H1 (cell line): ENCODE measurements at regions not wholly inside any gene's neighbourhood (a gene's known extent, or its start where the extent isn't known, plus 50 kb on each side); places are given as distances from the start of the nearest gene placed in this dataset.

Experiments
- CBX5 ChIP-seq: fragments of 300-800, 300-1000 bp; sonication (generic); IDR thresholded peaks from 2 replicates; pipeline ENCODE4 v1.7.1; 2016; ENCODE audit warnings: antibody characterized with exemption, low read length, low read depth
- CEBPB ChIP-seq: IDR thresholded peaks from 2 replicates; pipeline ENCODE4 v1.6.1; 2012; ENCODE audit warnings: low read depth, low read length
- GTF2F1 ChIP-seq: IDR thresholded peaks from 2 replicates; pipeline ENCODE4 v1.6.1; 2012; ENCODE audit warnings: low read depth, low read length, improper control_type of control experiment, borderline replicate concordance
- SIRT6 ChIP-seq: IDR thresholded peaks from one replicate; pipeline ENCODE4 v1.7.1; 2012; ENCODE audit warnings: low read length, inconsistent platforms
- SP1 ChIP-seq: IDR thresholded peaks from 2 replicates; pipeline ENCODE4 v1.6.1; 2011; ENCODE audit warnings: low read depth, low read length
- ZNF274 ChIP-seq: IDR thresholded peaks from 2 replicates; pipeline ENCODE4 v1.7.0; 2012; ENCODE audit warnings: low read length, borderline replicate concordance; ENCODE audit errors: extremely low read depth

GRCh38 chr12:11482955-11483354, 87.6 kb upstream of the PRB2 start (continued):
- TF ChIP-seq GTF2F1 (no peak), SIRT6 (no peak), CBX5 (no peak), CEBPB (no peak), SP1 (no peak), ZNF274 (no peak)
